D721Med (cell line): ENCODE measurements at regions not wholly inside any gene's neighbourhood (a gene's known extent, or its start where the extent isn't known, plus 50 kb on each side); places are given as distances from the start of the nearest gene placed in this dataset.

Source experiments
- DNase-seq: peaks from one replicate; pipeline ENCODE4 v3.0.0; 2011; ENCODE audit warnings: low spot score; ENCODE audit not compliant: insufficient read length
- FAIRE-seq: peaks from 2 replicates; lab custom pipeline; 2011; peaks lifted over from hg19 to GRCh38; lab: Jason Lieb, UNC
- TF ChIP-seq, protein P1 (sequence below): IDR thresholded peaks from 2 replicates; pipeline ENCODE4 v1.5.1; 2012; ENCODE audit warnings: mild to moderate bottlenecking, control low read depth; ENCODE audit not compliant: insufficient read depth; ENCODE audit errors: missing control alignments

GRCh38 chr5:147160902-147161700 lies 73.7 kb upstream of the STK32A start:
- TF ChIP-seq, protein P1, sequence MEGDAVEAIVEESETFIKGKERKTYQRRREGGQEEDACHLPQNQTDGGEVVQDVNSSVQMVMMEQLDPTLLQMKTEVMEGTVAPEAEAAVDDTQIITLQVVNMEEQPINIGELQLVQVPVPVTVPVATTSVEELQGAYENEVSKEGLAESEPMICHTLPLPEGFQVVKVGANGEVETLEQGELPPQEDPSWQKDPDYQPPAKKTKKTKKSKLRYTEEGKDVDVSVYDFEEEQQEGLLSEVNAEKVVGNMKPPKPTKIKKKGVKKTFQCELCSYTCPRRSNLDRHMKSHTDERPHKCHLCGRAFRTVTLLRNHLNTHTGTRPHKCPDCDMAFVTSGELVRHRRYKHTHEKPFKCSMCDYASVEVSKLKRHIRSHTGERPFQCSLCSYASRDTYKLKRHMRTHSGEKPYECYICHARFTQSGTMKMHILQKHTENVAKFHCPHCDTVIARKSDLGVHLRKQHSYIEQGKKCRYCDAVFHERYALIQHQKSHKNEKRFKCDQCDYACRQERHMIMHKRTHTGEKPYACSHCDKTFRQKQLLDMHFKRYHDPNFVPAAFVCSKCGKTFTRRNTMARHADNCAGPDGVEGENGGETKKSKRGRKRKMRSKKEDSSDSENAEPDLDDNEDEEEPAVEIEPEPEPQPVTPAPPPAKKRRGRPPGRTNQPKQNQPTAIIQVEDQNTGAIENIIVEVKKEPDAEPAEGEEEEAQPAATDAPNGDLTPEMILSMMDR, result no peak
- DNase-seq (no peak), FAIRE-seq (no peak)

GRCh38 chr5:147162740-147163139 lies 72.1 kb upstream of the STK32A start:
- no peak for FAIRE-seq
- DNase-seq, result no peak

GRCh38 chr5:147167529-147167928 lies 67.3 kb upstream of the STK32A start:
- FAIRE-seq (no peak), DNase-seq (no peak)
- TF ChIP-seq, protein P1, result no peak

More at GRCh38 chr5:147162740-147163139, 72.1 kb upstream of the STK32A start:
- TF ChIP-seq, protein P1, result no peak

- DNase-seq (no peak), FAIRE-seq (no peak)
- TF ChIP-seq, protein P1, result no peak
Observed at GRCh38 chr5:147168578-147169327, 66.1 kb upstream of the STK32A start.

GRCh38 chr5:147169399-147169798 lies 65.4 kb upstream of the STK32A start:
- TF ChIP-seq, protein P1, result no peak
- no peak for DNase-seq
- FAIRE-seq, result no peak

GRCh38 chr5:147169901-147170300 lies 64.9 kb upstream of the STK32A start:
- TF ChIP-seq, protein P1, result no peak
- DNase-seq (no peak), FAIRE-seq (no peak)

DNA sequence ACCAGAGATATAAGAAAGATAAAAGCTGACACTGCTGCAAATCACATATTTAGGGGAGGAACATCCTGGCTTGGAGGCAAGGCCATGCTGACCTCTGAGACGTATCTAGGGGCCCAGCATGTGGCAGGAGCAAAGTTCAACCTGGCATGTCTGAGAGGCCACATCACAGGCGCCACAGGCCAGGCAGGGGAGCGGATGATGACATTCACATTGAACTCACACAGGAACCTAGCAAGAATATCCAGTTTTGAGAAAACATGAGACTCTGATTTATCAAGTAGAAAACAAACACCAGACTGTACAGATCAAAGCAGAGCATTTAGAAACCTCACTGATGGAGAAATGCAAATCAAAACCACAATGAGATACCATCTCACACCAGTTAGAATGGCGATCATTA lies 64.2 kb upstream of the STK32A start:
- FAIRE-seq (no peak), DNase-seq (no peak)
- TF ChIP-seq, protein P1, result no peak
